22Rv1 (cell line): ENCODE measurements at regions not wholly inside any gene's neighbourhood (a gene's known extent, or its start where the extent isn't known, plus 50 kb on each side); places are given as distances from the start of the nearest gene placed in this dataset.

ENCODE experiments used
- CTCF ChIP-seq: fragments of 450-650 bp; IDR thresholded peaks from 2 replicates; pipeline ENCODE4 v1.5.1; 2017; ENCODE audit warnings: mild to moderate bottlenecking
- ZFX ChIP-seq: fragments of 450-650 bp; IDR thresholded peaks from 2 replicates; pipeline ENCODE4 v1.6.1; 2017; ENCODE audit warnings: antibody characterized with exemption, borderline replicate concordance

GRCh38 chr21:24127651-24128050 lies 1479.6 kb downstream of the MRPL39 start:
- TF ChIP-seq CTCF (no peak), ZFX (no peak)
